IPS DF 4.7 (cell line): ENCODE measurements at regions not wholly inside any gene's neighbourhood (a gene's known extent, or its start where the extent isn't known, plus 50 kb on each side); places are given as distances from the start of the nearest gene placed in this dataset.
A peak's percentile ranks its signal among the peaks of the same experiment; 100 is the strongest.

Source experiments
- DNase-seq: peaks from one replicate; pipeline ENCODE4 v3.0.0-alpha.2; 2013; ENCODE audit warnings: low spot score; ENCODE audit errors: extremely low read depth

DNA sequence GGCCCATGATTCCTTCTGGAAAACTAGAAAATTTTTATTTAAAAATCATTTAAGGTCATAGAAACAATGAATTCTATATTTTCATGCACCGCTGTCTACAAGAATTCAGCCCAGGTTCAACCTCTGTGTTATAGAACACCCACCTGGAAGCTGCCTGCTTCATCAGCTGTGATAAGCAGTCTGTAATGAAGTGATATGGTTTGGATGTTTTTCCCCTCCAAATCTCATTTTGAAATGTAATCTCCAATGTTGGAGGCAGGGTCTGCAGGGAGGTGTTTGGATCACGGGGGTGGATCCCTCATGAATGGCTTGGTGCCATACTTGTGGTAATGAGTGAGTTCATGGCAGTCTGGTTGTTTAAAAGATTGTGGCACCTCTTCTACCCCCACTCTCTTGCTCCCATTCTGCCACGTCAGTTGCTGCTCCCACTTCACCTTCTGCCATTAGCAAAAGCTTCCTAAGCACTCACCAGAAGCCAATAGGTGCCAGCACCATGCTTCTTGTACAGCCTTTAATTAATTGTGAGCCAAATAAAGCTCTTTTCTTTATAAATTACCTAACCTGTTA is 55.6 kb downstream of the MRPL32 start:
- DNase-seq: no peak

DNA sequence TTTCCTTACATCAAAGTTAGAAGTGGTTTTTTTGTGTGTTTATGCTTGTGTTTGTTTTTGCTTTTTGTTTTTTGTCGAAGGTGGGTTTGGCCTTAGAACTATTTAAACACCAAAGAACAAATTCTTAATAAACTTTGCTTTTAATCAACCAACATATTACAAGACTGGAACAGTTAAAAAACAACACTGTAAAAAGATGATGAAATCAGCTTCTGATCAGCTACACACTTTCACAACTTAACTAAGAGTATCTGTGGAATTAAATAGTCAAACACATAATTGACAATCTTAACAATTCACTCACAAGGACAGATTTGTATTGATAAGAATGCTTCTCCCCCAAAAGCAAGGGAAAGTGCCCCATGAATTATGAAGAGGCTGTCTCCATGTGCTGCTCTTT is 58.8 kb downstream of the MRPL32 start:
- DNase-seq: no peak

DNA sequence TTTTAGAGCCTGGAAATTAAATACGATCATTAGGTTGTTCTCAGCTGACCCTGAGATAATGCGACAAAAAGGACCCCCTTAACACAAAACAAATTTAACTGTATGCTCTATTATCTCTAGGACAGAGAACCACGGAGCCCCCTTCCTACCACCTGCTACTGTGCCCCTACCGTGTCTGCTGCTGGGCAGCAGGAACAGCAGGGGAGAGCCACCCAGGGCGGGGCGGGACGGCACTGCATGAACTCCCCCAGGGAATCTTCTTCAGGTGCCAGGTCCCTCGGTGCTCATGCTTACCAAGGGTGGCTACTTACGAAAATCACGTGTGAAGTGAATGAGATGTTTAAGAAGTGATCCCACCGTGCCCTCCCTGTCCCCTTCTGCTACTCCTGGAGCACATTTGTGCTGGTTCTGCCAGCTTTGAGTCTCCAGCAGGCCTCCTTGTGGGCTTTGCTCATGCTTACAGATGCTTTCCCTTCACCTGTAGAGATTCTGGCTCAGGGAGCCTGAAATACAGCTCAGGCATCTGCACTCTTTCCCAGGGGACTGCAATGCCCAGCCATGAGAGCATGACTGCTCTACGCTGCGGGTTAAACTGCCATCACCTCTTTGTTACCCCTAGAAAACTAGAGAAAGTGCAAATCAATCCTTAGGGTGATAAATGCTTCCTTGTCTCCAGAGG is 59.9 kb downstream of the MRPL32 start:
- no peak for DNase-seq

DNA sequence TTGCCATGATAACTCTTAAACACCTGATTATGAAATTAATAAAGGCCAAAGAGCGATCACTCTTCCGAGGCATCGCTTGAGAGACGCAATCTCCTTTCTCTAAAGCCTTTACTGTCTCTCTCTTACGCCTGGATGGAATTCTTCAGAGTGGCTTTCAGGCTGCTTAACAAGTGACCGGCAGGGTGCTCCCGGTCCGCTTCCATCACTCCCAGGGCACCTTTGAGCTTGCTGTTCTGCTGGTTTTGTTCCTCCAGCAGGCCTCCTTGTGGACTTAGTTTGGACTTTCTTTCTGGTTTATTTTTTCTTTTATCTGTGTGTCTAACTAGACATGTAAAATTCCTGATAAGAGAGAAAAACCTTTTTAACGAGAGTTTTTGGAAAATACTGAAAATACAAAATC is 60.9 kb downstream of the MRPL32 start:
- DNase-seq: peak; percentile 36

DNA sequence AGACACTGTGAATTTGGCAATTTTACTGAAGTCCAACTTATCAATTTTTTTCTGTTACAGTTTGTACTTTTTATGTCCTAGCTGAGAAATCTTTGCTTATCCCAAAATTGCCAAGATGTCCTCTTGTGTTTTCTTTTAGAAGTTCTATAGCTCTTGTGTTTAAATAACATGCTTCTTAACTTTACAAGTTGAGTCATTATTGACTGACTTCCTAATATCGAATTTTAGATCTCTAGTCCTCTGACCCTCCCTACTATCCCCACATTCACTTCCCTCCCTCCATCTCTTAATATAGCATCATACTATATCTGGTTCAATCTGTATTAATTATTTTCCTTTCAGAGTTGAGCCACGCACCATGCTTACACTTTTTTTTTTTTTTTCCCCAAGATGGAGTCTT is 61.9 kb downstream of the MRPL32 start:
- DNase-seq: no peak

DNA sequence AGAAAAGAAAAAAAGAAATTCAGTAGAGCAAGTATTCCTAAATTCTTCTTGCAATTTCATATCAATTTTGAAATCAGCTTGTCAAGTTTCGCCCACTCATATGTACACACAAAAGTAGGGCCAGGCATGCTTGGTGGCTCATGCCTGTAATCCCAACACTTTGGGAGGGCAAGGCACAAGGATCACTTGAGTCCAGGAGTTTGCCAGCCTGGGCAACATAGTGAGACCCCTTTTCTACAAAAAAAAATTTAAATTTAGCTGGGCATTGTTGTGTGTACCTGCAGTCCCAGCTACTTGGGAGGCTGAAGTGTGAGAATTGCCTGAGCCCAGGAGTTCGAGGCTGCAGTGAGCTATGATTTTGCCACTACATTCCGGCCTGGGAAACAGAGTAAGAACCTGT is 65.4 kb downstream of the MRPL32 start:
- DNase-seq: no peak

DNA sequence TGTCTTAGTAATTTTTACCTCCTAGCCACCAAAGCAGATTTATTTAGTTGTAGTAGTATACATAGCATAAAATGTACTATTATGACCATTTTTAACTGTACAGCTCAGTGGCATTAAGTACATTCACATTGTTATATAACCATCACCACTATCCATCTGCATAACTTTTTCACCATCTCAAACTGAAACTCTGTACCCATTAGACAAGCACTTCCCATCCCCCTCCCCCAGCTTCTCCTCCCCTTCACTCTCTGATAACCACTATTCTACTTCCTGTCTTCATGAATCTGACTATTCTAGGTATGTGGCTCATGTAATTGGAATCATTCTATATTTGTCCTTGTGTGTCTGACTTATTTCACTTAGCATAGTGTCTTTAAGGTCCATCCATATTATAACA is 71.9 kb downstream of the MRPL32 start:
- DNase-seq: no peak

DNA sequence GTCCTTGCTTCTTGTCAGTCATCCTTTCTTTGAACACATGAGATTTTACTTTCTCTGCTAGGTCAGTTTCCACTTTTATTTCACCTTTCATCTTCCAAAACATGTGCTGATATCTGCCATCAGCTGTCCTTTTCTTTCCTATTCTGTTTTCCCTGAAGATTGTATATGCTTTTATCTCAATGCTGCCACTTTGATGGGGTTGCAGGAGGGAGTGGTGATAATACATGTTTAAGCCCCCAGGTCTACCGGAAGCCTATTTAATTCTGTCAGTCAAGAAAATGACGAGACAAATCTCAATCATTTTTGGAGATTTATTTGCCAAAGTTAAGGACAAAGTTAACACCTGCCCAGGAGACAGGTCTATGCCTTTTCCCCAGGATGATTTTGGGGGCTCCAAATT is 73.8 kb downstream of the MRPL32 start:
- DNase-seq: no peak

DNA sequence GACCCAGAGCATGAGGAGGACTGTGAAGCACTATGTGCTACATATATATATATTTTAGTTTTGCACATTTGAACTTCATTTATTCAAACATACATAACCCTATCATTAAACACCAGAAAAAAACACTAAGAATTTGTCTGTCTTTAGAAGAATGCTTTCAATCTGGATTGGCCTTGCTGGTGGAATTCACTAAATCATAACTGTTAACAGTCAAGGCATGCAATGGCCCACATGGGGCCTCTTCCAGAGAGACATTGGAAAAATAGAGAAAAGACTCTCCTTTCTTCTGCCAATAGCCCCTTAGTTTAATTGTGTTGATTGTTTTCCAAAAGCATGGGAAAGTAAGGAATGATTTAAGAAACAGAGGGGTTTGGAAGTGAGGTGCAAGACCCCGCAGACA is 77.9 kb downstream of the MRPL32 start:
- no peak for DNase-seq

DNA sequence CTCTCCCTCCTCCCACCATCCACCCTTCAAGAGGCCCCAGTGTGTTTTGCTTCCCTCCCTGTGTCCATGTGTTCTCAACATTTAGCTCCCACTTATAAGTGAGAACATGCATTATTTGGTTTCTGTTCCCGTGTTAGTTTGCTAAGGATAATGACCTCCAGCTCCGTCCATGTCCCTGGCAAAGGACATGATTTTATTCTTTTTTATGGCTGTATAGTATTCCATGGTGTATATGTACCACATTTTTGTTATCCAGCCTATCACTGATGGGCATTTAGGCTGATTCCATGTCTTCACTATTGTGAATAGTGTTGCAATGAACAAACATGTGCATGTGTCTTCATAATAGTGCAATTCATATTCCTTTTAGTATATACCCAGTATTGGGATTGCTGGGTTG is 79.7 kb downstream of the MRPL32 start:
- no peak for DNase-seq

DNA sequence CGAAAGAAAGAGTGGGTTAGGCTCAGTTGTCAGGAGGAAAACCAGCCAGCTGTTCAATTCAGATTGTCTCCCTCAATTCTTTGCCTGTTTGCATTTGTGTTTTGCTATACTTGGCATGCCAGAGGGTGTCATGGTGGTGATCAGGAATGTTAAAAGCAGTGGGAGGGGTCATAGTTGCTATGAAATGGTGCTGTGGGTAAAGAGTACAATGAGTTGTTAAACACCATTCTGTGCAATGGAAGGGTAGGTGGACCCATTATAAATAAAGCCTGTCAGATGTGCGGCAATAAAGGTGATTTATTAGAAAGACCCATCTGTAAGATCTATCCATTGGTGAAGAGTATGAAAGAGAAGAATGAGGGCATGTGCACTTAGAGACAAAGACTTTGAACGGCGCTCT is 82.2 kb downstream of the MRPL32 start:
- no peak for DNase-seq

DNA sequence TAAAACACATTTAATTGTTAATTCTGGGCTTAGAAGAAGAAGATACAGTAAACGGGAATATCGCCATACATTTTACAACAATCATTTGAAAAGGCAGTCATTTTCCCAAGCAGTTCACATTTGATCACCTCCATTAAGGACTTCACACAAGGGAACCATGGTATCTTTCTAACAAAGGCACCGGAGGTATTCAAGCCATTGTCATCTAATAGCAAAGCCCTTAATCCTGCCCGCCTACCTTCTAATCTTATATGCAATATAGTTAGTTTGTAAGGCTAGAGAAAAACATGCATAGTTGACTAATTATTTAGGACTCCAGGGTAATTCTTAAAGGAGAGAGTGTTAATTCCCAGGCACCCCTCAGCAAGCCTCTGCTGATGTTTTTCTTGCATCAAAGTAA is 83.1 kb downstream of the MRPL32 start:
- no peak for DNase-seq

DNA sequence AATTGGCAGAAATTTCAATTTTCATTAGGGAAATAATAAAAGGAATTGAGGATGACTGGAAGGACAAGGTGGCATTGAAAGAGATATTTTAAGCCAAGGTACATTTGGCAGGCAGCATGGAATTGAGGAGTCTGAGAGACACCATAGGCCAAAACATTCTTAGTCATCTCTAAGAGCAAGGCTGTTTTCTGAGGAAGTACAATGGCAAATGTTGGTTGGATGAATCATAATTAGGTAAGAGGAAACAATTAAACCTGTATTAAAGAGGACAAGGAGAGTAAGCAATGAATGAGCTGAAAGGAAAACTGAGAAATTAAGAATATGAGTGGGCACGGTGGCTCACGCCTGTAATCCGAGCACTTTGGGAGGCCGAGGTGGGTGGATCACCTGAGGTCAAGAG is 86.3 kb downstream of the MRPL32 start:
- DNase-seq: no peak

DNA sequence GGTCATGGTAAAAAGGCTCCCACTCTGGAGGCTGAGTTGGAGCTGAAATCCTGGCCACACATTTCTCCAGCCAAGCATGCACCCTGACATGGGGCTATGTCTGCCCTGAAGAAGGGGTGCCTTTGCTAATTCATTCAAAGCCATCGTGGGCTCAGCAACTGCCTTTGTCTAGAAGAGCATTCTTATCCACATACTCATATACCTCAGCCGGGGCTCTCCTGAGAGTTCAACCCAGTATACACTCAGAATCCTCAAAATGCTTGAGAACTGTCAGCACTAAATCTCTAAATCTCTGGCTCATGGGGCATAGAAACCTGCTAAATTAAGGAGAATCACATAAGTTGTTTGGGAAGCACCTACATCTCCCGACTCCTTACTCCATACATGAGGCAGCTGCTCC is 89.3 kb downstream of the MRPL32 start:
- DNase-seq: no peak

DNA sequence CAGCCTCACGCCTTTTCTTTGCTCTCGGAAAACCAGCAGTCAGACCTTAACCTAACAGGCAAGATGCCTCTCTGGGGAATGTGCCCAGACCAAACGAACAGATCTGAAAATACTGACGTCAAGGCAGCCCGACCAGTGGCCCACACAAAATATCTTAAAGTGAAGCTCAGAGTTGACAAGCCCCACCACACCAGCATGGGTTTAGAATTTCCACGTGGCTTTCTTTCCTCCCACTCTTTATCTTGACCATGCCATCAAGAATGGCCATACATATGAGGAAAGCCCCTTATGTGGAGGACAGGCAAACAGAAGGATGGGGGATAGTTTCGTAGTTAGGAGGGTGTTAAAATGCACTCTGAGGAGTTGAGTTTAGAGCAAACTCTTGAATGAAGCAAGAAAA is 89.8 kb downstream of the MRPL32 start:
- DNase-seq: no peak

DNA sequence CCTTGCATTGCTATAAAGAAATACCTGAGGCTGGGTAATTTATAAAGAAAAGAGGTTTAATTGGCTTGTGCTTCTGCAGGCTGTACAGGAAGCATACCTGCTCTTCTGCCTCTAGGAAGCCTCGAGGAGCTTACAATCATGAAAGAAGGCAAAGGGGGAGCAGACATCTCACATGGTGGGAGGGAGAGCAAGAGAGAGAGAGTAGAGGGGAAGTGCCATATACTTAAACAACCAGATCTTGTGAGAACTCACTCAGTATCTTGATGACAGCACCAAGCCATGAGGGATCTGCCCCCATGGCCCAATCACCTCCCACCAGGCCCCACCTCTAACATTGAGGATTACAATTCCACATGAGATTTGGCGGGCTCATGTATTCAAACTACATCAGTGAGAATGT is 79.1 kb upstream of the HECW1 start:
- no peak for DNase-seq

DNA sequence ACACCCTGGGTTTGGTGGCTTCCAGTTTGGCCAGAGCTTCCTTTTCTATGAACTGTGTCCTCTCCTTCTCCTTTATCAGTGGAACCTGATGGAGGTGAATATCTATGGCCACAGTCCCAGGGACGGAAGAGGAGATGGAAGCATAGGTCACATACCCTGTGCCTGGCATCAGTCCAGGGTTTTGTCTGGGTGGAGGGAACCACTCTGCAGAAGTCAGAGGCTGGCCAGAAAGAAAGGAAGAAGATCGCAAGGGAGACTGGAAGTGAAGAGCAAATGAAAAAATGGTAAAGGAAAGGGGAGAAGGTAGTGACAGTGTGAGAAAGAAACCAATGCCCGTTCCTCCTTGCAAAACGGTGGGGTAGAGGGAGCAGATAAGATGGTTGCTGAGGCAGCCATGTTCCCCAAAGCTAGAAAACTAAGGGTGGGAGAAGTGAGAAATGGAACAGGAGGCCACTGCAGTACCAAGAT is 77.9 kb upstream of the HECW1 start:
- no peak for DNase-seq

DNA sequence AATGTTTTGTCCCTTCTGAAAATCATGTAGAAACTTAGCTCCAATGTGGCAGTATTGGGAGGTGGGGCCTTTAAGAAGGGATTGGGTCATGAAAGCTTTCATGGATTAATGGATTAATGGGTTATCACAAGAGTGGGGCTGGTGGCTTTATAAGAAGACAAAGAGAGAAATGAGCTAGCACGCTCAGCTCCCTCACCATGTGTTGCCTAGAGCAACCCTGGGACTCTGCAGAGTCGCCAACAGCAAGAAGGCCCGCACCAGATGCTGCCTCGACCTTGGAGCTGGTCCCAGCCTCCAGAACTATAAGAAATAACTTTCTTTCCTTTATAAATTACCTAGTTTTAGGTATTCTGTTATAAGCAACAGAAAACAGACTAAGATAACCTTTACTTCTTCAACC is 74.9 kb upstream of the HECW1 start:
- no peak for DNase-seq

DNA sequence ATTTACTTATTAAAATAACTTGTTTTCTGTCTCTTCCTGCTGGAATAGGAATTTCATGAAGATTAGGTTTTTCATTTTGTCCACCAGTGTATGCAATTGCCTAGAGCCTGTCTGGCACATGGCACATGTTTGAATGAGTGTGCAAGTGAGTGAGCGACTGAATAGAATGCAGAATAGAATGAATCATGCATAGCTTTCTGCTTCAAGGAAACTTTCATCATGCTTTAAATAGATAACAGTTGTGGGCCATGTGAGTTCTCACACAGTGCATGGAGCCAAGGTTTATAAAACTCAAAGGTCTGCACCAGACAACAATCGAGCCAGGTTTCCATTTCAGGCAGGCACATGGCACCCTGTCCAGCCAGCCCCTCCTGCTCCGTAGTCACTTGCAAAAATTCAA is 74.2 kb upstream of the HECW1 start:
- no peak for DNase-seq

DNA sequence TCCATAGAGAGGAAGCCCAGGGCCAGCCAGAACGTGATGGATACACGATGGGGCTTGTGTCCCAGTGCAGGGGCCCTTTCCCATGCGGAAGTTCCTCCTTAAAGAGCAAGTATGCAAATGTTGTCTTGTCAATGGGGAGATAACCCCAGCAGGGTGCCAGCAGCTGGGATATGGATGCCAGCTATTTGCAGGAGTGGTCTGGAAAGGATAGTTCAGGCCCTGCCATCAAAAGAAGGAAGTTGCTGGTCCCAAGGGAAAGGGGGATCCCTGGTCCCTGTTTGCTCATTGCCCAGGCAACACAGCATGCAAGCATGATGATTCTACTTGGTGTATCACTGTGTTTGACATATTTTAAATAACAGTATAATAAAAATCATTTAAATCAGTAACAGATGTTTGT is 73.1 kb upstream of the HECW1 start:
- peak; percentile 33 for DNase-seq

DNA sequence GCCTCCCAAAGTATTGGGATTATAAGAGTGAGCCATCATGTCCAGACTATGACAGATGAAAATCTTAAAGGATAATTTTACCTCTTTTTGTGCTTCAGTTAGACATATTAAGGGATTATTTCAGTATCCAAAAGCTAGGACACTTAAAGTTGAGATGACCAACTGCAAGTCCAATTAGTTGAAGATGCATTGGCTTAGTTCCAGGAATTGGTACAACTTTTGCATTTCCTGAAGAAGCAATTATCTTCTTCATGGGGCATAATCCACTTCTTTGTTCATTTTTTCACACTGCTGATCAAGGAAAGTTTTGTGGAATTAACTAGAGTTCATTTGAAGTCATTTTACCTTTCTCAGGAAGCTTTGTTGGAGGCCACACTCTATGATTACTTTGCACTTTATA is 72.0 kb upstream of the HECW1 start:
- no peak for DNase-seq

DNA sequence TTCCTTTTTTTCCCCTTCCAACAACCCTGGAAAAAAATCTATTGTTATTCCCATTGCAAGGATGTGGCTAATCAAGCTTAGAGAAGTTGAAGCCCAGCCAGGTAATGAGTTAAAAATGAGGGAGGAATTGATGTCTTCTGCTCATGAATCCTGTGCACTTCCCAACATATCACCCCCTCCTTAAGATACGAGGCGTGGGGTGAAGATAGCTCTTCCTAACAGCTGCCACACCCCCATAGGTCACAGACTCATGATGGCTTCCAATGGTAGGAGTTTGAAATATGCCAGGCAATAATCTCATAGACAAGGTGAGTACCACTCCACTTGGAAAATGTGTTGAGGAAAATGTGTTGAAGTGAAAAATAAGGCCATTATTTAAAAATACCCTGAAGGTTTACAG is 71.3 kb upstream of the HECW1 start:
- no peak for DNase-seq

DNA sequence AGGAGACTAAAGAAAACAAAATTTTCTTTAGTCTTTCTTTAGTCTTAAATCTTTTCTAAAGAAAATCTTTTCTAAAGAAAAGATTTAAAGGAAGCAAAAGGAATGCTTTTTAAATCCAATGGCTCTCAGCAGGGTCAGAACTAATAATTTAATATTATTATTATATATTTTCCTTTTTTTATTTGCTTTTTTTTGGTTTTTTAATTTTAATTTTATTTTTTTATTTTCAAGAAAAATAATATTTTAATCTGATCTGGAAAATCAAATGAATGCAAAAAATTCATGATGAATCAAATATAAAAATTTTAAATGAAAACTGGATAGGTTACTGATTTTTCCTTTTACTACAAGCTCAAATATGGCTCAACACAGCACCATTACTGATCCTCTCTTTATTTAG is 70.7 kb upstream of the HECW1 start:
- DNase-seq: no peak

DNA sequence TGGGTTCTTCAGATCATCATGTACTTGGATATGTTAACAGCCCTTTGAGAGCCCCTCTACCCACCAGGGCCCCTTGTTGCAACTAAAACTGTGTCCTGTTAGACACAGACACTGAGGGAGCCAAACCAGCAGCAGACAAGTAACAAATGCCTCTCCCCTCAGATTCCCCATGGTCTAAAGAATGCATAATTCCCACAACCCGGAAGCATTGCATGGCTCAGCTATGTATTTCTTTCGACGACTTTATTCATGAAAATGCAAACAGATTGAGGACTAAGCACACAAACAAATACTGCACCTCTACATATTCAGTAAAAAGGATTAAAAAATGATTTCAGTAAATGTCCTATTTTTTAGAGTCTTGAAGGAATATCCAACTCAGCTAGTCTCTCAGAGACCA is 70.1 kb upstream of the HECW1 start:
- no peak for DNase-seq
